SK-N-SH treated with all-trans-retinoic acid at 6 μM for 48 hours (cell line): ENCODE measurements at regions not wholly inside any gene's neighbourhood (a gene's known extent, or its start where the extent isn't known, plus 50 kb on each side); places are given as distances from the start of the nearest gene placed in this dataset.

Experiments
- ATAC-seq: fragments of 200-7000 bp; cut with Tn5 transposase; 3 replicates; pipeline ENCODE4 v1.9.1; 2020; ENCODE audit warnings: mild to moderate bottlenecking, moderate library complexity
- ARNTL ChIP-seq: fragments of 450-650 bp; formaldehyde crosslinking; IDR thresholded peaks from 2 replicates; pipeline ENCODE4 v1.5.0; 2020; ENCODE audit warnings: low read depth, mild to moderate bottlenecking, moderate library complexity, borderline replicate concordance
- BACH2 ChIP-seq: fragments of 250-450 bp; sonication (Bioruptor Pico); IDR thresholded peaks from 2 replicates; pipeline ENCODE4 v1.9.0; 2021; ENCODE audit warnings: mild to moderate bottlenecking, borderline replicate concordance
- CREB5 ChIP-seq: fragments of 250-450 bp; sonication (Bioruptor Pico); IDR thresholded peaks from 2 replicates; pipeline ENCODE4 v1.5.1; 2020; ENCODE audit warnings: low read depth, mild to moderate bottlenecking, moderate library complexity
- CSDC2 ChIP-seq: fragments of 250-450 bp; sonication (Bioruptor Pico); IDR thresholded peaks from 2 replicates; pipeline ENCODE4 v1.5.0; 2020; ENCODE audit warnings: mild to moderate bottlenecking, moderate library complexity
- ESRRG ChIP-seq: fragments of 250-450 bp; sonication (Bioruptor Pico); IDR thresholded peaks from 2 replicates; pipeline ENCODE4 v1.6.1; 2021; ENCODE audit warnings: mild to moderate bottlenecking
- GLIS3 ChIP-seq: fragments of 250-450 bp; sonication (Bioruptor Pico); IDR thresholded peaks from 2 replicates; pipeline ENCODE4 v1.5.0; 2020; ENCODE audit warnings: mild to moderate bottlenecking, moderate library complexity
- PPARA ChIP-seq: fragments of 250-450 bp; sonication (Bioruptor Pico); IDR thresholded peaks from 2 replicates; pipeline ENCODE4 v1.5.0; 2020; ENCODE audit warnings: mild to moderate bottlenecking, borderline replicate concordance
- RARB ChIP-seq: fragments of 250-450 bp; sonication (Bioruptor Pico); IDR thresholded peaks from 2 replicates; pipeline ENCODE4 v1.8.0; 2021; ENCODE audit warnings: mild to moderate bottlenecking, moderate library complexity
- SNAI2 ChIP-seq: fragments of 250-450 bp; sonication (Bioruptor Pico); IDR thresholded peaks from 2 replicates; pipeline ENCODE4 v1.5.0; 2020; ENCODE audit warnings: mild to moderate bottlenecking, moderate library complexity
- TCF4 ChIP-seq: fragments of 250-450 bp; sonication (Bioruptor Pico); IDR thresholded peaks from 2 replicates; pipeline ENCODE4 v1.8.0; 2021; ENCODE audit warnings: mild to moderate bottlenecking, moderate library complexity, borderline replicate concordance
- TOX ChIP-seq: fragments of 250-450 bp; sonication (Bioruptor Pico); IDR thresholded peaks from 2 replicates; pipeline ENCODE4 v1.8.0; 2021; ENCODE audit warnings: mild to moderate bottlenecking, moderate library complexity, borderline replicate concordance
- ZC3H10 ChIP-seq: fragments of 250-450 bp; sonication (Bioruptor Pico); IDR thresholded peaks from 2 replicates; pipeline ENCODE4 v1.5.1; 2021; ENCODE audit warnings: mild to moderate bottlenecking, moderate library complexity
- ZFP3 ChIP-seq: fragments of 250-450 bp; sonication (Bioruptor Pico); IDR thresholded peaks from 2 replicates; pipeline ENCODE4 v1.5.0; 2020; ENCODE audit warnings: mild to moderate bottlenecking, moderate library complexity
- ZFP30 ChIP-seq: fragments of 450-650 bp; formaldehyde crosslinking; IDR thresholded peaks from 2 replicates; pipeline ENCODE4 v1.5.0; 2022; ENCODE audit warnings: mild to moderate bottlenecking, moderate library complexity
- ZNF565 ChIP-seq: fragments of 450-650 bp; formaldehyde crosslinking; conservative IDR thresholded peaks from 2 replicates; pipeline ENCODE4 v1.5.0; 2020; ENCODE audit warnings: low read depth, mild to moderate bottlenecking, moderate library complexity
- ZNF70 ChIP-seq: fragments of 450-650 bp; formaldehyde crosslinking; IDR thresholded peaks from 2 replicates; pipeline ENCODE4 v1.5.0; 2020; ENCODE audit warnings: mild to moderate bottlenecking, moderate library complexity
- ZNF8 ChIP-seq: fragments of 450-650 bp; formaldehyde crosslinking; IDR thresholded peaks from 2 replicates; pipeline ENCODE4 v1.5.0; 2020; ENCODE audit warnings: mild to moderate bottlenecking, moderate library complexity
- TF ChIP-seq, protein P1 (sequence below): fragments of 250-450 bp; sonication (Bioruptor Pico); IDR thresholded peaks from 2 replicates; pipeline ENCODE4 v1.5.1; 2021; ENCODE audit warnings: mild to moderate bottlenecking, moderate library complexity
- TF ChIP-seq, protein P2 (sequence below): fragments of 250-450 bp; sonication (Bioruptor Pico); IDR thresholded peaks from 2 replicates; pipeline ENCODE4 v1.8.0; 2020; ENCODE audit warnings: mild to moderate bottlenecking, moderate library complexity, borderline replicate concordance
- TF ChIP-seq, protein P3 (sequence below): fragments of 250-450 bp; sonication (Bioruptor Pico); IDR thresholded peaks from 2 replicates; pipeline ENCODE4 v1.5.0; 2020; ENCODE audit warnings: mild to moderate bottlenecking, moderate library complexity

GRCh38 chr3:23741036-23741706 is 64.6 kb upstream of the UBE2E1 start:
- TF ChIP-seq CREB5 (CRISPR knock-in tag), result no peak
- no peak for TF ChIP-seq ESRRG (CRISPR knock-in tag)
- TF ChIP-seq ZNF70, result no peak
- TF ChIP-seq, protein P1, sequence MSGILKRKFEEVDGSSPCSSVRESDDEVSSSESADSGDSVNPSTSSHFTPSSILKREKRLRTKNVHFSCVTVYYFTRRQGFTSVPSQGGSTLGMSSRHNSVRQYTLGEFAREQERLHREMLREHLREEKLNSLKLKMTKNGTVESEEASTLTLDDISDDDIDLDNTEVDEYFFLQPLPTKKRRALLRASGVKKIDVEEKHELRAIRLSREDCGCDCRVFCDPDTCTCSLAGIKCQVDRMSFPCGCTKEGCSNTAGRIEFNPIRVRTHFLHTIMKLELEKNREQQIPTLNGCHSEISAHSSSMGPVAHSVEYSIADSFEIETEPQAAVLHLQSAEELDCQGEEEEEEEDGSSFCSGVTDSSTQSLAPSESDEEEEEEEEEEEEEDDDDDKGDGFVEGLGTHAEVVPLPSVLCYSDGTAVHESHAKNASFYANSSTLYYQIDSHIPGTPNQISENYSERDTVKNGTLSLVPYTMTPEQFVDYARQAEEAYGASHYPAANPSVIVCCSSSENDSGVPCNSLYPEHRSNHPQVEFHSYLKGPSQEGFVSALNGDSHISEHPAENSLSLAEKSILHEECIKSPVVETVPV (CRISPR knock-in tag), result no peak
- TF ChIP-seq CSDC2 (CRISPR knock-in tag), result no peak
- TF ChIP-seq, protein P2, sequence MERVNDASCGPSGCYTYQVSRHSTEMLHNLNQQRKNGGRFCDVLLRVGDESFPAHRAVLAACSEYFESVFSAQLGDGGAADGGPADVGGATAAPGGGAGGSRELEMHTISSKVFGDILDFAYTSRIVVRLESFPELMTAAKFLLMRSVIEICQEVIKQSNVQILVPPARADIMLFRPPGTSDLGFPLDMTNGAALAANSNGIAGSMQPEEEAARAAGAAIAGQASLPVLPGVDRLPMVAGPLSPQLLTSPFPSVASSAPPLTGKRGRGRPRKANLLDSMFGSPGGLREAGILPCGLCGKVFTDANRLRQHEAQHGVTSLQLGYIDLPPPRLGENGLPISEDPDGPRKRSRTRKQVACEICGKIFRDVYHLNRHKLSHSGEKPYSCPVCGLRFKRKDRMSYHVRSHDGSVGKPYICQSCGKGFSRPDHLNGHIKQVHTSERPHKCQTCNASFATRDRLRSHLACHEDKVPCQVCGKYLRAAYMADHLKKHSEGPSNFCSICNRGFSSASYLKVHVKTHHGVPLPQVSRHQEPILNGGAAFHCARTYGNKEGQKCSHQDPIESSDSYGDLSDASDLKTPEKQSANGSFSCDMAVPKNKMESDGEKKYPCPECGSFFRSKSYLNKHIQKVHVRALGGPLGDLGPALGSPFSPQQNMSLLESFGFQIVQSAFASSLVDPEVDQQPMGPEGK (CRISPR knock-in tag), result no peak
- TF ChIP-seq ZFP3, result no peak
- TF ChIP-seq, protein P3, sequence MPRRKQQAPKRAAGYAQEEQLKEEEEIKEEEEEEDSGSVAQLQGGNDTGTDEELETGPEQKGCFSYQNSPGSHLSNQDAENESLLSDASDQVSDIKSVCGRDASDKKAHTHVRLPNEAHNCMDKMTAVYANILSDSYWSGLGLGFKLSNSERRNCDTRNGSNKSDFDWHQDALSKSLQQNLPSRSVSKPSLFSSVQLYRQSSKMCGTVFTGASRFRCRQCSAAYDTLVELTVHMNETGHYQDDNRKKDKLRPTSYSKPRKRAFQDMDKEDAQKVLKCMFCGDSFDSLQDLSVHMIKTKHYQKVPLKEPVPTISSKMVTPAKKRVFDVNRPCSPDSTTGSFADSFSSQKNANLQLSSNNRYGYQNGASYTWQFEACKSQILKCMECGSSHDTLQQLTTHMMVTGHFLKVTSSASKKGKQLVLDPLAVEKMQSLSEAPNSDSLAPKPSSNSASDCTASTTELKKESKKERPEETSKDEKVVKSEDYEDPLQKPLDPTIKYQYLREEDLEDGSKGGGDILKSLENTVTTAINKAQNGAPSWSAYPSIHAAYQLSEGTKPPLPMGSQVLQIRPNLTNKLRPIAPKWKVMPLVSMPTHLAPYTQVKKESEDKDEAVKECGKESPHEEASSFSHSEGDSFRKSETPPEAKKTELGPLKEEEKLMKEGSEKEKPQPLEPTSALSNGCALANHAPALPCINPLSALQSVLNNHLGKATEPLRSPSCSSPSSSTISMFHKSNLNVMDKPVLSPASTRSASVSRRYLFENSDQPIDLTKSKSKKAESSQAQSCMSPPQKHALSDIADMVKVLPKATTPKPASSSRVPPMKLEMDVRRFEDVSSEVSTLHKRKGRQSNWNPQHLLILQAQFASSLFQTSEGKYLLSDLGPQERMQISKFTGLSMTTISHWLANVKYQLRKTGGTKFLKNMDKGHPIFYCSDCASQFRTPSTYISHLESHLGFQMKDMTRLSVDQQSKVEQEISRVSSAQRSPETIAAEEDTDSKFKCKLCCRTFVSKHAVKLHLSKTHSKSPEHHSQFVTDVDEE (CRISPR knock-in tag), result no peak
- TF ChIP-seq SNAI2 (CRISPR knock-in tag), result no peak
- TF ChIP-seq ZFP30 (CRISPR knock-in tag), result no peak
- TF ChIP-seq GLIS3 (CRISPR knock-in tag), result no peak
- no peak for TF ChIP-seq TCF4 (CRISPR knock-in tag)
- no peak for TF ChIP-seq TOX (CRISPR knock-in tag)
- no peak for TF ChIP-seq ZC3H10 (CRISPR knock-in tag)
- no peak for TF ChIP-seq ZNF8 (CRISPR knock-in tag)
- peak; percentile 14; the same call in 1 of the 3 replicates for ATAC-seq

DNA sequence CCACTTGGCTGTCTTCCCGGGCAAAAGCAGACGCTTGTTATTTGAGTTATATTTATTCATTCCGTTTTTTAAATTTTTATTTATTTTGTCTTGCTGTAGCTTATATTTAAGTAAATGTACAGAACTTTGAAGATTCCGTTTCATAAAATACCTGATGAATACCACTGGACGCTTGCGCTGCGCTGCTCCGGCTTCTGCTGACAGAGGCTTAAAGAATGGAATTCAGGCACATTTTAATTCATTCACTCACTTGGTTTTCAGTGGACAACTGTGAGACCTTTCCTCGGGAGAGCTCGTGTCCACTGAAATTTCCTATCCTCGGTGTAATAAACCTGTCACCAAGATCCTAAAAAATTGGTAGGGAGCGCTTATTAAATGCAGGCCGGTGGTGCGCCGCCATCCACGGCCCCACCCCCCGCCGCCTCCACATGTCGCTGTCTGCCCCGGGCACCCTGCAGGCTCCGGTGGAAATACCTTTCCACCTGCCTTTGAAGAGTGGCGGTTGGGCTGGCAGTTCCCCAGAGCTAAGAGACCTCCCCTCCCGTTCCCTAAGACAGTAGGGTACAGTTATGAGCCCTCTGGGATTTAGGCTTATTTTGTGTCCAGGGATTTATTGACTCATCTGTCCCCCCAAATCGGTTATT is 62.5 kb upstream of the UBE2E1 start:
- TF ChIP-seq RARB, result no peak
- no peak for TF ChIP-seq PPARA (CRISPR knock-in tag)
- no peak for TF ChIP-seq ZFP3
- no peak for TF ChIP-seq SNAI2 (CRISPR knock-in tag)
- TF ChIP-seq BACH2 (CRISPR knock-in tag), result no peak
- TF ChIP-seq ZFP30 (CRISPR knock-in tag), result no peak
- TF ChIP-seq, all 23 proteins: peak for 0
- no peak for ATAC-seq

GRCh38 chr3:23746441-23746840 is 59.3 kb upstream of the UBE2E1 start:
- TF ChIP-seq ZNF565 (no peak), TCF4 (CRISPR knock-in tag) (no peak), ARNTL (CRISPR knock-in tag) (no peak), ZNF8 (CRISPR knock-in tag) (no peak), ZC3H10 (CRISPR knock-in tag) (no peak), ZNF70 (no peak), TOX (CRISPR knock-in tag) (no peak), ZFP3 (no peak), GLIS3 (CRISPR knock-in tag) (no peak)
- TF ChIP-seq, protein P1 (CRISPR knock-in tag), result no peak
- TF ChIP-seq, protein P3 (CRISPR knock-in tag), result no peak
- no peak for ATAC-seq
